HL-60 (cell line): ENCODE measurements at regions not wholly inside any gene's neighbourhood (a gene's known extent, or its start where the extent isn't known, plus 50 kb on each side); places are given as distances from the start of the nearest gene placed in this dataset.

Experiments used
- DNase-seq, 2 experiments: peaks; one replicate each; pipeline ENCODE4 v3.0.0-alpha.2; 2010 to 2020; ENCODE audit warnings: low read depth in 1 of 2, low spot score in 1 of 2
- H3K27ac ChIP-seq: fragments of 250-450 bp; sonication (Bioruptor Pico); replicated peaks from 2 replicates; pipeline ENCODE4 v1.5.1; 2020; ENCODE audit warnings: mild to moderate bottlenecking, moderate library complexity
- H3K27me3 ChIP-seq: fragments of 250-450 bp; sonication (Bioruptor Pico); 2 replicates; pipeline ENCODE4 v1.5.1; 2021; ENCODE audit warnings: mild to moderate bottlenecking, moderate library complexity; ENCODE audit not compliant: insufficient read depth, poor library complexity, severe bottlenecking
- H3K4me3 ChIP-seq: replicated peaks from 2 replicates; pipeline ENCODE4 v1.5.1; 2011; ENCODE audit warnings: mild to moderate bottlenecking, control low read depth, low read length; ENCODE audit not compliant: insufficient read depth
- GABPA ChIP-seq: IDR thresholded peaks from 2 replicates; pipeline ENCODE4 v1.6.1; 2012; ENCODE audit warnings: low read depth
- POLR2AphosphoS5 ChIP-seq: IDR thresholded peaks from 2 replicates; pipeline ENCODE4 v1.6.1; 2012; ENCODE audit warnings: low read depth
- SPI1 ChIP-seq: IDR thresholded peaks from 2 replicates; pipeline ENCODE4 v1.6.1; 2012; ENCODE audit warnings: low read depth, mild to moderate bottlenecking, borderline replicate concordance
- TF ChIP-seq, protein P1 (sequence below): IDR thresholded peaks from one replicate; pipeline ENCODE4 v1.5.1; 2011; ENCODE audit warnings: low read length, control low read depth, inconsistent platforms; ENCODE audit not compliant: insufficient read depth
- TF ChIP-seq, protein P2 (sequence below): IDR thresholded peaks from 2 replicates; pipeline ENCODE4 v1.6.1; 2012; ENCODE audit warnings: low read depth; ENCODE audit not compliant: insufficient replicate concordance

DNA sequence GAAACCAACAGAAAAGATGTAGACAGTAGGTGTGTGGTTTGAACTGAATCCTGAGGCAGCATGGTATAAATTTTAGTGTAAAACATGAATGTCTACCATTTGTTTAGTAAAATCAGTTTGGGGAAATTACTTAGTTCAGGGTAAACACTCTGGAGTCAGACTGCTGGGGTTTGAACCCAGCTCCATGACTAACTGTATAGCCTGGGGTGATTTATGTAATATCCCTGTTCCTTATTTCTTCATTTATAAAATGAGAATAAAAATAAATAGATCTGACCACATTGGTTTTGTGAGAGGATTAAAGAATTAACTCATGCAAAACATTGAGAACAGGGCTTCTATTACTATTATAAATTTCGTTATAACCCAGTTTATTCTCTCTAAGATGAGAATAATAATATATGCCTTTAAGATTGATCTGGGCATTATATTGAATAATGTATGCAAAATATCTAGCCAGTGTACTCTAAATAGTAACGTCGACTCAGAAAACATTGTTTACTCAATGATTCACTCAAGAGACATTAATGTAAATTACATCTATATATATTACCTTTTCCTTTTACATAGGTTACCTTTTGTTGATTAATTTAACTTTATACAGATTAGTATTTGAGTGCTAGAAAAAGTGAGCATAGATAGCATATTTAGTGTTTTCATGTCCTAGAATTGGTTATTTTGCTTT is 120.6 kb upstream of the KCNJ16 start:
- TF ChIP-seq, protein P1, sequence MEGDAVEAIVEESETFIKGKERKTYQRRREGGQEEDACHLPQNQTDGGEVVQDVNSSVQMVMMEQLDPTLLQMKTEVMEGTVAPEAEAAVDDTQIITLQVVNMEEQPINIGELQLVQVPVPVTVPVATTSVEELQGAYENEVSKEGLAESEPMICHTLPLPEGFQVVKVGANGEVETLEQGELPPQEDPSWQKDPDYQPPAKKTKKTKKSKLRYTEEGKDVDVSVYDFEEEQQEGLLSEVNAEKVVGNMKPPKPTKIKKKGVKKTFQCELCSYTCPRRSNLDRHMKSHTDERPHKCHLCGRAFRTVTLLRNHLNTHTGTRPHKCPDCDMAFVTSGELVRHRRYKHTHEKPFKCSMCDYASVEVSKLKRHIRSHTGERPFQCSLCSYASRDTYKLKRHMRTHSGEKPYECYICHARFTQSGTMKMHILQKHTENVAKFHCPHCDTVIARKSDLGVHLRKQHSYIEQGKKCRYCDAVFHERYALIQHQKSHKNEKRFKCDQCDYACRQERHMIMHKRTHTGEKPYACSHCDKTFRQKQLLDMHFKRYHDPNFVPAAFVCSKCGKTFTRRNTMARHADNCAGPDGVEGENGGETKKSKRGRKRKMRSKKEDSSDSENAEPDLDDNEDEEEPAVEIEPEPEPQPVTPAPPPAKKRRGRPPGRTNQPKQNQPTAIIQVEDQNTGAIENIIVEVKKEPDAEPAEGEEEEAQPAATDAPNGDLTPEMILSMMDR = no peak
- TF ChIP-seq GABPA (no peak), SPI1 (no peak), POLR2AphosphoS5 (no peak)
- TF ChIP-seq, protein P2, sequence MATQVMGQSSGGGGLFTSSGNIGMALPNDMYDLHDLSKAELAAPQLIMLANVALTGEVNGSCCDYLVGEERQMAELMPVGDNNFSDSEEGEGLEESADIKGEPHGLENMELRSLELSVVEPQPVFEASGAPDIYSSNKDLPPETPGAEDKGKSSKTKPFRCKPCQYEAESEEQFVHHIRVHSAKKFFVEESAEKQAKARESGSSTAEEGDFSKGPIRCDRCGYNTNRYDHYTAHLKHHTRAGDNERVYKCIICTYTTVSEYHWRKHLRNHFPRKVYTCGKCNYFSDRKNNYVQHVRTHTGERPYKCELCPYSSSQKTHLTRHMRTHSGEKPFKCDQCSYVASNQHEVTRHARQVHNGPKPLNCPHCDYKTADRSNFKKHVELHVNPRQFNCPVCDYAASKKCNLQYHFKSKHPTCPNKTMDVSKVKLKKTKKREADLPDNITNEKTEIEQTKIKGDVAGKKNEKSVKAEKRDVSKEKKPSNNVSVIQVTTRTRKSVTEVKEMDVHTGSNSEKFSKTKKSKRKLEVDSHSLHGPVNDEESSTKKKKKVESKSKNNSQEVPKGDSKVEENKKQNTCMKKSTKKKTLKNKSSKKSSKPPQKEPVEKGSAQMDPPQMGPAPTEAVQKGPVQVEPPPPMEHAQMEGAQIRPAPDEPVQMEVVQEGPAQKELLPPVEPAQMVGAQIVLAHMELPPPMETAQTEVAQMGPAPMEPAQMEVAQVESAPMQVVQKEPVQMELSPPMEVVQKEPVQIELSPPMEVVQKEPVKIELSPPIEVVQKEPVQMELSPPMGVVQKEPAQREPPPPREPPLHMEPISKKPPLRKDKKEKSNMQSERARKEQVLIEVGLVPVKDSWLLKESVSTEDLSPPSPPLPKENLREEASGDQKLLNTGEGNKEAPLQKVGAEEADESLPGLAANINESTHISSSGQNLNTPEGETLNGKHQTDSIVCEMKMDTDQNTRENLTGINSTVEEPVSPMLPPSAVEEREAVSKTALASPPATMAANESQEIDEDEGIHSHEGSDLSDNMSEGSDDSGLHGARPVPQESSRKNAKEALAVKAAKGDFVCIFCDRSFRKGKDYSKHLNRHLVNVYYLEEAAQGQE = no peak
- no peak for DNase-seq
- H3K27ac ChIP-seq = no peak overlapping the region
- H3K27me3 ChIP-seq = no peaks in the 10 kb centered on the region
- H3K4me3 ChIP-seq = no peak overlapping the region

DNA sequence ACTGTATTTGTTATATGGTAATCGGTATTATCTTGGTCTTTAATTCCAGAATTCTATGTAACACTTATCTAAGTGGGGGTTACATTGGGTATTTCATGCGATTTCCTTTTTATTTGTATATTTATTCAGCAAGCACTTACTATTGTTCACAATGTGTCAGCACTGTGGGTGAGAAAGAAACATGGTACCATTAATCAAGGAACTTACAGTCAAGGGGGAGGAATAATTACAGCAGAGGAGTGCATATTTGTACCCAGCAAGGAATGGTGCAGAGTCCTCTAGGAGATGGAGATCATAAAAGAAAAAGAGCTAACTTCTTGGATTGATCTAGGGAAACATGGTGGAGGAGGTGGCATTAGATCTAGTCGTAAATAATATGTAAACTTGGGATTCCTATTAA is 117.0 kb upstream of the KCNJ16 start:
- Histone ChIP-seq H3K27me3 (no peaks in the 10 kb centered on the region), H3K4me3 (no peak overlapping the region), H3K27ac (no peak overlapping the region)
- no peak for DNase-seq
- TF ChIP-seq SPI1 = no peak

DNA sequence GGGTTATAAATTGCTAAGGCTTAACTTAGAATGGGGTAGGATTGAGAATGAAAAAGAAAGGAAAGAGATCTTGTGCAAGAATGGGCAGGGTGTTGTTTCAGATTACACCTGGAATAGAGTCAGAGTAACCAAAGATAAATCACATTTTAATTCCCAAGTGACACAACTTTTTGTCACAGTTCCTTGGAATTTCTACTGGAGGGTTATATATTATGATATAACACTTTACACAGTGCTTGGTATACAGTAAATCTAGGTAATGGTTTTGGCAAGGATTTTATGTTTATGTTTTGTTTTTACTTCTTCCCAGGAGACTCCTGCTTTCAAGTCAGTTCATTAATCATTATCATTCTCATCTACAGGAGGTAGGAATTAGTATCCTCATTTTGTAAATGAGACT is 115.7 kb upstream of the KCNJ16 start:
- TF ChIP-seq SPI1 = no peak
- TF ChIP-seq, protein P2 = no peak
- TF ChIP-seq, protein P1 = no peak
- no peak for TF ChIP-seq POLR2AphosphoS5
- no peak for TF ChIP-seq GABPA
- DNase-seq = no peak

DNA sequence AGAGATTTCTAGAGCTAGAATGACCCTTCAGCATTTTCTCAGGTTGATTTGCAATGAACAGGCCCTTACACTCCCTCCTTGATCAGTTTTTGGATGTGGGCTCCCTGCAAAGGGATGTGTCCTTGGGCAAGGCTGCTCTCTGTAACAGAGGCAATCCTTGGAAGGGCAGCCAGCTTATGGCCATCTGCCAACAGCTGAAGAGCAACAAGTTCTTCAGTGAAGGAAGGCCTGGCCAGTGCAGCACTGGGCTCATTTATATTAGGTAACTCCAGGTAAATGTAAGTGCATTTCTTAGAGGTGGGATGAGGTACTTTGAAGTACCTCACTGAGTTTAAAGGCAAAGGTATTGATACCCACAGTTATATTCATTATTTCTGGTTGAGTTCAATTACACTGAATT is 114.3 kb upstream of the KCNJ16 start:
- Histone ChIP-seq H3K4me3 (no peak overlapping the region), H3K27me3 (no peaks in the 10 kb centered on the region), H3K27ac (no peak overlapping the region)
- TF ChIP-seq, protein P1 = no peak
- TF ChIP-seq POLR2AphosphoS5 = no peak
- no peak for DNase-seq

More for the DNA sequence above, 115.7 kb upstream of the KCNJ16 start:
- Histone ChIP-seq H3K27me3 (no peaks in the 10 kb centered on the region), H3K4me3 (no peak overlapping the region), H3K27ac (no peak overlapping the region)
